NCI-H748 treated with DMSO at 0.1 percent for 48 hours (cell line): ENCODE measurements at regions not wholly inside any gene's neighbourhood (a gene's known extent, or its start where the extent isn't known, plus 50 kb on each side); places are given as distances from the start of the nearest gene placed in this dataset.

Experiments
- DNase-seq: peaks from one replicate; lab custom pipeline; 2025; lab: John Stamatoyannopoulos, UW

DNA sequence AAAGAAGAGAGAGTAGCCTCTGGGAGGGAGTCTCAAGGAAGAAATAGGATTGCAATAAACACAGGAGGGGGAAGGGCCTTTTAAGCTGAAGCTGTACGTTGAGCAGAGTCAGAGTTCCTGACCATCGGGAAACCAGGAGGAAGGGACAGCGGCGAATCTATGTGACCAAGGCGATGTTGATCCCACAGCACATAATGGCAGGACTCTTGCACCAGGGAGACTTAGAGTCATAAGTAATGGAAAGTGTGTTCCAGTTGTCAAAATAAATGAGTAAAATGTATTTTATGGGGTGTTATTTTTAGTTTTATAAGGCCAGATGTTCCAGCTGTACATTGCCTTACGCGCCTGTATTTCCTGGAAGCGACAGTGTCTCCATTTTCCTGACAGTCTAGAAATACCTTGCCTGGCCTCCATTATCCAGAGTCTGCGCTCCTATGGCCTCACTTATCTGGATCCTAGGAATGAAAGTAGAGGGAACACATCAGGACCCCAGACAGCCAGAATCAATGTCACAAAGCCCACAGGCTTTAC is 152.8 kb upstream of the COPS8 start:
- no peak for DNase-seq

DNA sequence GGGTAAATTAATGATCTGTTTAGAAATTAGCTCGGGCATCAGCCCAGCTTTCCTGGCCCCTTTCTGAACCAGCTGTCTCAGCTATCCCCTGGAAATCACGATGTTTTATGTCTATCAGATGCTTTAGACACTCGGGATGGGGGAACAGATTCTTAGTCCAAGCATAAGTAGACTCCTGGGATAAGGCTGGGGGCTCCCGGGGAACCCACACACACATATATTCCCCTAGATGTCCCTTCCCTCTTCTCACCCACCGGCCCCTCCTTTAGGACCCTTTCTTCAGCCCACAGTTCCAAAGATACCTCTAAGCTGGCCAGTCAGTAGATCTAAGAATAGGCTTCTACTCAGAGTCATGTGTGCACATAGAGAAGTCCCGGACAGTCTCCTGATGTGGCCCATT is 151.5 kb upstream of the COPS8 start:
- DNase-seq: no peak

DNA sequence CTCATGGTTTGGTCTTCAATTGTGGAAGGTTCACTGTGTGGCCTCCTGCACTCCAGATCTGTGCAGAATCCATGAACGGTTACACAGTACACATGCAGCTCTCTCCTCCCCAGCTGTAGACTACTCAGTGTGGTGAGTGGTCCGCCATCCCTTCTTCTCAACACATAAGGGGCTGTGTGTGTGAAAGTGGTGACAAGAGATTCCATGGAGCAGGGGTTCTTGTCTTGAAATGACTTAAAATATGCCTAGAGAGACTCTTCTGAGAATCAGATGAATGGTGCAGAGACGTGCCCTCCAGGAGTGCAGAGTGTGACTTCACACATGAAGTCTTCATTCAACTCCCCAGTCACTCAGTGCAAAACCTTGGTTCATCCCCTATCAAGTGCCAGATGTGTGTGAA is 151.0 kb upstream of the COPS8 start:
- DNase-seq: no peak

DNA sequence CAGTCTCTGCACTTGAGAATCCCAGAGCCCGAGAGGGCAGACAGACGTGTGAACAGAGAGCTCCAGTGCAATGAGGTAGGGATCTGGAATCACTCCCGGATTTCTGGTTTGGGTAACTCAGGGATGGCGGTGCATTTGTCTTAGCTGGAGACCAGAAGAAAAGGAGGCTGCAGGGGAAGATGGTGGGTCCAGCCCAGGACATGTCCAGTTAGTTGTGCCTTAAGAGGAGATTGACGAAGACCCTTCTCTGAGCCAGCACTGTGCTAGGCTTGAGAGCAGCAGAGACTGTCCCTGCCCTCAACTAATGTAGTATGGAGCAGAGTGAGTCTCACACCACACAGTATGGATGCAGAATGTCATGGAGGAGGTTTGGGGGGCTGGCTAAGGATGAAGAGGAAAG is 150.6 kb upstream of the COPS8 start:
- no peak for DNase-seq

DNA sequence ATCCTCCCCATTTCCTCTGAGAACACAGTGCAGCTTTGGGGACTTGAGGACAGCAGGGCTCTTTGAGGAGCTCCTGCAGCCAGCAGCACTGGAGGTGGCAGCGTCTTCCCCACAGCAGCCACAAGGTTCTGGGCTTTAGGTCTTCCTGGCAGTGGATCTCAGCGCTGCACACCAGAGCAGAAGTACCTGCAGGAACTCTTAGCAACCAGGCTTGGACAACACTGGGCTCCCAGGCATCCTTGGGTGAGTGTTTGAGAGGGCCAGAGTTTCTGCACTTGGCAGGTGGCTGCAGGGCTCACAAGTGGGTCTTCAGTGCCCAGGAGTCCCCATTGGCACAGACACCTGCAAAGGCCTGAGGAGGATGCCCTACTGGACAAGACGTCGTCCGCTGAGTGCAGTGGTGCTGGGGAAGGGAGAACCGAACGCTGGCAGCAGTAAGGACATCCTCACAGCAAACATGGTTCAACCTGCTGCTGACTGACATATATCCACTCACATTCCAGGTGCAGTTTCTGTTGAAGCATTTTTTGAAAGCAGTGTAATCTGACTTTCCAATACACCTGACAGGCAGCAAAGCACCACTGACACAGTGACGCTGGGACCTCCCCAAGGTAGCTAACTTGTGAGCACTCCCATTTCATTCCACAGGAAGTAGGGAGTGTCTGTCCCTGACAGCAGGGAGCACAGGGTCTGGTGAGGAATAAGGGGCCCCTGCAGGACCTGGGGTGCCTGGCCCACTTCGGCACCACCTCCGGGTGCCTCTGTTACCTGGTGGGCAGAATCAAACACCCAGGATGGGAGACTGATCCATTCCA is 149.9 kb upstream of the COPS8 start:
- DNase-seq: no peak

DNA sequence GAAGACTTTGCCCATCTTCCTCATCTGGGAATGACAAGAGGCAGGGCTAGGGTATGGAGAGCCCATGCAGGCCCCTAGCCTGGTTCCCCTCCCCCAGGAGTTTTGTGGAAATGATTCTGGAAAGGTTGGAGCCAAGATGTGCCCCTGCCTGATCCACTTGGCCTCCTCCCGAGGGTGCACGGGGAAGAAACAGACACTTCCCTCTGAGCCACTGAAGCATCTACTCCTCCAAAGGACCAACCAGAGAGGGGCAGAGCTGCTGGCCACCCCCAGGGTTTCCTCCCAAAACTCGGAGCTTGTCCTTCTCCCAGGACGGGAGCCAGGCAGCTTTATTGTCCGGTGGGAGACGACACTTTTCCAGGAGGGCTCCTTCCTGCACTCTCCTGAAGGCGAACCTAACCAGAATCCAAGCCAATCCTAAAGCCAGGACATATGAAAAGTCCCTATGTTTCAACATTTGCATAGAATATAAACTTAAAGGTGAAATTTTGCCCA is 149.2 kb upstream of the COPS8 start:
- DNase-seq: no peak

DNA sequence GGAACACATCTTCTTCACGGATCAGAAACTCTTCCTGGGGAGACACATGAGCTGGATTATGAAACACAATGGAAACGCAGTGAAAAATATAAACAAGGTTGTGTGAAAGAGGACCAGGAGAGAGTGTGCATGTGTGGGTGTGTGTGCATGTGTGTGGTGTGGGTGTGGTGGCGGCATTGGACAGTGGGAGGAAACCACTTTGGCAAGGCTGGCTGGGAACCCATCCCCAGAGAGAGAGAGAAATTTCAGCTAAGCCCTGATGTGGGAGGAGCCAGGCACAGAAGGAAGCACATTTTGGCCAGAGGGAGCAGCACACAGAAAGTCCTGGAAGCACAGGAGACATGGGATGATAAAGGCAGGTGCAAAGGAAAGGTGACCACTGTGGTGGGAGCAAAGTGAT is 147.6 kb upstream of the COPS8 start:
- no peak for DNase-seq

DNA sequence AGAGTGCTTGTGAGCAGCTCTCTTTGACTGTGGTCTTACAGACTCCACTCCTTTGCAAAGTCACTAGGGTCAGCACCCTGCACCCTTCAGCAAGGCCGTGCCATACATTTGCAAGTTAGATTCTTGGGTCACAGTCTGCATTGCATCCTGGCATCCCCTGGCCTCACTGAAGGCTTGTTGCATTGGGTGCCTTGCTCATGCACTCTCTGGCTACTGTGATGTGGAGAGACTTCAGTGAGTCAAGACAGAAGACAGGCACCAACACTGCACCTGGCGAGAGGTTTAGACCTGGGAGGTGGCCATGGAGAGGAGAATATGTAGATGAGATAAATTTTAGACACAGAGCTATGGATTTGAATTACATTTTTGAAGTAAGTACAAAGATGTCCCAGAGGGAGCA is 146.4 kb upstream of the COPS8 start:
- no peak for DNase-seq

DNA sequence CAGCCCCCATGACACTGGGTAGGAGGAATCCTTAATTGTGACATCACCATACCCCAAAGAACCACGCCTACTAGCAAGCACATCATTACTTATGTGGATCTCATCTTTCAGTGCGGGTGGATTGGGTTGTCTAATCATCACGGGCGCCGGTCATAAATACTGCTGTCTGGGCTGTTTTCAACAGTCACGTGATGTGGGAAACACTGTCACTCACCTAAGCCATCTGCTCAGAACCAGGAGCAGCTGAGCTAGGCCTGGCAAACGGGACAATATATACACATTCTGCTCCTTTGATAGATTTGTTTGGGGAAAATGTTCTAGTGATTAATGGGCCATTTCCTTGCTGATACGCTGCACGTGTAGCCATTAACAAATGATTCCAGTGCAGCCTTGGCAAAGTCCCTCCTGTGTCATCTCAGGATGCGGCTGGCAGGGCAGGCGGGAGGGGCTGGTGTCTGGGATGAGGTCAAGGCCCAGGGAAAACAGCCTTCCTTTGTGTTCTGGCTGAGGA is 145.9 kb upstream of the COPS8 start:
- DNase-seq: peak; percentile 78

DNA sequence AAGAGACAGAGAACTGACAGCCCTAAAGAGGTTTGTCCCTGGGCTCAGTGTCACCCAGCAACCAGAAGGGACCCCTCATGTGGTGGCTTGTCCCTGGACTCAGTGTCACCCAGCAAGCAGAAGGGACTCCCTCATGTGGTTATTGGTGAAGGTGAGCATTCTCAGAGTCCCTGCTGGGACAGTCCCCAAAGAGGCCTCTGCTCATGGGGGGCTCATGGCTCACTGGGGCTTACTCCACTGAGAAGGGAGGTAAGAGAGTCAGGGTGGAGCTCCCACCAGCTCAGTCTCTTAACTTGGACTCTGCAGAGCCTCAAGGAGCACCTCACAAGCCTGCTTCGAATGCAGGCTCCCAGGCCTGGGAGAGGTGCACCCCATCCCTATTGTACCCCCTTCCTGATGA is 145.2 kb upstream of the COPS8 start:
- no peak for DNase-seq

DNA sequence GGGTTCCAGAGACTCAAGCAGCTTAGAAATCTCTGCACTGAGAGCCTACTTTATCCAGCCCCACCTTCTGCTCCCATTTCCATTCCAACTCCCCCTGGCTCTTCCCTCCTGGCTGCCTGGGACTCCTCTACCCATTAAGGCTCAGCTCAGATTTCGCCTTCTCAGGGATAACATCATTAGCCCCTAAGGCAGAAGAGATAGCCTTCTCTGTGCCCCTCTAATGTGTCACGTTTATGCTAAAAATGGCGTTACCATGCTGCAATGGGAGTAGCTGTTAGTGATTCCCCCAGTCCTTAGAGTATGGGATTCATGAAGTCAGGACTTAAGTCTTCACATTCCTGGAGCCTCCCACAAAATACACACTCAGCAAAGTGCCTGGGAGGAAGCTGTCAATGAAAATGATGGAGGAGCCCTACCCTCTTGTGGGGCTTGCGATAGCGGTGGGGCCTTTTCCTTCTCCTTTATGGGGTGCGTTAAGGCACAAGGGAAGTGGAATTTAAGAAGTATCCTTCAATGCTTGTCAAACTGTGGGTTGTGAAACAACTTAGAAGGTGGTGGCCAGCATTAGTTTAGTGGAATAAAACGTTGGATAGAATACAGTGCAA is 144.7 kb upstream of the COPS8 start:
- DNase-seq: no peak

DNA sequence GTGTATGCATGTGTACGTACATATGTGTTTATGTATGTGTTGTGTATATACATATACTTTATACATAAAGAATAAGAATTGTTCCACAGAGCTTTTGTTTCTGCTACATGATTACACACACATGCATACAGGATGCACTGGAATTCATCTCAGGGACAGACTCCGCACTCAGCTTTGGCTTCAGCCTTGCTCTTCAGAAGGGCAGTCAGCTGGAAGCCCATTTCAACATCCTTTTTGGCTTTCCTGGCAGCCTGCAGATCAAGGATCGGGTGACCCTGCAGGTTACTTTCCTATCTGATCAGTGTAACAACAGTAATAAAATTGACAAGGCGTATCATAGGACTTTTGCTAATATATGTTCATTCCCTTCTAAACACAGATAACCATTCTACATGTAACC is 144.1 kb upstream of the COPS8 start:
- DNase-seq: no peak

DNA sequence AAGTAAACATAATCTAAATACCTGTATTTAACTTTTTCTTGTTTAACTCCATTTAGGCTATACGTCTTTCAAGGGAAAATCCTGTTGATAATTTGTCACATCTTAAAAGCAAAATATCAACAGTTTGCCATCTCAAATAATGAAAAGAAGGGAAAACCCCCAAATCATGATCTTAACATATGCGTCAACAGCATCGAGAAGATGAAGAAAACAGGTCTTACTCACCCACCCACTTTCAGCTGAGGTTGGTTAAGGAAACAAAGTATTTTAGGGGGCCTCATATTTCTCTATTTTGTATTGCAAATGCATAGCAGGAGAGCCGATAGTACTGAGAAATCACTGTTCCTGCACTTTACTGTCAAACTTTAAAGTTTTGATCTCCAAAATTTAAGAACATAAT is 143.1 kb upstream of the COPS8 start:
- no peak for DNase-seq

DNA sequence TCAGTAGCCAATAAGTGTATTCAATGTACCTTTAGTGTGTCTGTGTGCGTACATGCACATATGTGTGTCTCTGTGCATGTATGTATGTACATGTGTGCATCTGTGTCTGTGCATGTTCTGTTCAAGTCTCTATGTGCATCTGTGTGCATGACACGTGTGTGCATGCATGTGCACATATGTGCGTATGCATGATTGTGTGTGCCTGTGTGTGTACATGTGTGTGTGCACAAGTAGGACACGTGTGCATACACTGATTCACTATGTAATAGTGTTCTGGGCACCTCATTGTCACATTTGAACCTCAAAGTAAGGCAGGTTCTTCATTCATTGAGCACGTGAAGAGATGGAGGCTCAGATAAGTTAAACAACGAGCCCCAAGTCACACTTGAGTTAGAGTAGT is 142.6 kb upstream of the COPS8 start:
- DNase-seq: no peak

DNA sequence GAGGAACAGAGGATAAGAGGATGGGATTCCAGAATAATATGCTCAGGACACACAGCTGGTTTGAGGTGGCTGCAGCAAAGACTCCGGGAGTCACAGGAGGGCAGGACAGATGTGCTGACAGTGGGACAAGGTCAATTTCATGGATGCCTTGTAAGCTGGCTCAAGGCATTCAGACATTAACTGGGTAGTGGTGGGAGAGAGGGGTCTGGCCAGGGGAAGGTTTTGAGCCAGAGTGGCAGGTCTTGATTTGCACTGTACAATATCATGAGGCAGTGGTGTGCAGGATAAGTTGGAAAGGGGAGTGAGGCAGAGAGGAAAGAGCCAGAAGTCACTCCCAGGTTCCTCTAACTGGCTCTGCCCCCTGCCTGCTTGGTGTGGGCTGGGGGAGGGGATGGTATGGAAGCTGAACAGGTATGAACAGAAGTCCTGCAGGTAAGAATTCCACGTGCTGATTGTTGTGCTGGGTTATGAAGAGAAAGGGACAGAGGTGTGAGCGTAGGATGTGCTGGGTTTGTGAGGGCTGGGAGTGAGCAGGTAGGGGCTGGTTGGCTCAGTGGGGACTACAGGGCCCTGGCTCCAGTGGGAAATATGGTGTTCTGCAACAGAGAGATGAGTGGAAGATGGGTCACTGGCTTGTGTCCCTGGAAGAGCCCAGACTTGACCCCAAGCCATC is 141.7 kb upstream of the COPS8 start:
- no peak for DNase-seq

DNA sequence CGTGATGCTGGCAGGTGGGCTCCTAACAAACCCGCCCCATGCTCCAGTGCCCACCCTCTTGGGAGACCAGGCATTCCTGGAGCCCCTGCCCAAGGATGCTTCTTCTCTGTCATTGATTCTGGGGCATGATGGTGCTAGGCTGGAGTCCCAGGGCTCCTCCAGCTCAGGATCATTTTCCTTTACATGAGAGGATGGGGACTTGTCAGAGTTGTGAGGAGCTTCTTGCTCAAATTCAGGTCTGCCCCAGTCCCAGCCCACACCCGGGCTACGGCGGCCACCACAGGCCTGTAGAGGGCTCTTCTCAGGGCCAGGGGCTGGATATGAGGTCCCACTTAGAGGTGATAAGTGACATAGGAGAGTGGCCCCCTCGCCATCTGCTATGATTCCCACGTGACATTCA is 141.1 kb upstream of the COPS8 start:
- no peak for DNase-seq

DNA sequence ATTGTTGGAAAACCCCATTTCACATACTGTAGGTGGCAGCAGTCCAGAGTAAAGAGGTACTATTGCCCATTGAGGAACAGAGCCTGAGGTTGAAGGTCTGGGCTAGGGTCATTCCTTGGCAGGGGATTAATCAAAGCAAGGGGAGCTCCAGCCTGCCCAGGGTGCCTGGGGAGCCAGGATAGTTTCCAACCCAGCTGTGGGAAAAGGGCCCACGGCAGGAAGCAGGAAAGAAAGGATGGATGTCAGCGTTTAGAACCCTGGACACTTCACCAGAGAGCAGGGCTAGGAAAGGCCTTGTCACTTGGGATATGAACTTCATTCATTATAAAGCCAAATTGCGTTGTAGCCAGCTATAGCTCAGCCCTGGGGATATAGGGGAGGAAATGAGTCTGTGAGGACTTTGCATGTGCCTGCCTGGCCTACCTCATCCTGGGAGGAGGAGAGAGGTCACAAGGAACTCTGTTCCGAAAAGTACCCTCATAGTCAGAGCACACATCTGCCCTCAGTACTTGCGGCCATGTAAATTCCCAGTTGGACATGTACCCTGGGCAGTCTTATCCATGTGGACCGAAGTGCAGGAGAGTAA is 140.2 kb upstream of the COPS8 start:
- DNase-seq: no peak

DNA sequence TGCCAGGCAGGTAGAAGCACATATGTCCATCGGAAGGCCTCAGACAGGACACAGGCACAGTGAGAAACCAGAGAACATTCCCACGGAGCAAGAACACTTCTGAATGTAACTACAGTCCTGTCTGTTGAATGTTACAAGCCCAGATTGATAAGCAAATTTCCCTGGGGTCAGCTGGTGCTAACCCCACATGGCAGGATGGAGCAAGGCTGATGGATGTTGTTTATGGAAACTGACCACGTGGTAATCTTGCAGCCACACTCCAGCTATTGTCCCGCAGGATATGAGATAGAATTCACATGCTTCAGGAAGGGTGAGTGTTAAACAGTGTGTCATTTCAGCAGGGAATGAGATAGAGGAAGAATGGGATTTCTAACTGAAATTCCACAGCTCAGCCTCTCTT is 138.8 kb upstream of the COPS8 start:
- DNase-seq: no peak

DNA sequence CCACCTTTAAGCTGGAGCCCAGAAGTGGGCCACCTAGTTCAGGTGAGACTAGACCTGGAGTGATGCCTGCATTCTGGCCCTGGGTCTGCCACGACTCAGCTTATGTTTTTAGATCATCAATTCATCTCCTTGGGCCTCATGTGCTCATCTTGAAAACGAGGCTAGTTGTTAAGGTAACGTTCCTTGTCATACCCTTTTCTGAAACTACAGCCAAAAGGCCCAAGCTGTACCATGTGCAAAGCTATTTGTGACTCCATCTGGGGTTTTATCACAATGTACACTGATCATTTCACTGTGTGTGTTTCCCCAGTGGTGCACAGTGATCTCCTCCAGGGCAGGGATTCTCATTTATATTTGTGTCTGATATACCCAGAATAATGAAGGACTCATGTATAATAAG is 138.4 kb upstream of the COPS8 start:
- DNase-seq: no peak

DNA sequence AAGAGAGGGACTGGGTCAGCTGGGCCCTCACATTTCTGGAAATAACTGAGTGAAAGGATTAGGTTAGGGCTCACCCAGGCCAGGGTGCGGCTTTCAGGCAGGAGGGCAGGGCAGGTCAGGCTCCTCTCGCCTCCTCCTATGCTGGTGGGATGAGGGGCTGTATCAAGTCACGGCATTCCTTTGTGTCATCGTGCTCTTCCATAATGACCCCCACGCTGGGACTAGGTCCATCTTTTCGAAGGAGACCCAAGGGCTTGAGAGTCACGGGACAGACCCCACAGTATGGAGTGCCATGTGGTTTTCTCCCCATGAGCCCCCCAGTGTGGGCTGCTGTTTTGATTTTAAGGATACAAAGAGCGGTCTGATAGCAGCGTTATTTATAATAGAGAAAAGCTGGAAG is 137.8 kb upstream of the COPS8 start:
- DNase-seq: no peak

DNA sequence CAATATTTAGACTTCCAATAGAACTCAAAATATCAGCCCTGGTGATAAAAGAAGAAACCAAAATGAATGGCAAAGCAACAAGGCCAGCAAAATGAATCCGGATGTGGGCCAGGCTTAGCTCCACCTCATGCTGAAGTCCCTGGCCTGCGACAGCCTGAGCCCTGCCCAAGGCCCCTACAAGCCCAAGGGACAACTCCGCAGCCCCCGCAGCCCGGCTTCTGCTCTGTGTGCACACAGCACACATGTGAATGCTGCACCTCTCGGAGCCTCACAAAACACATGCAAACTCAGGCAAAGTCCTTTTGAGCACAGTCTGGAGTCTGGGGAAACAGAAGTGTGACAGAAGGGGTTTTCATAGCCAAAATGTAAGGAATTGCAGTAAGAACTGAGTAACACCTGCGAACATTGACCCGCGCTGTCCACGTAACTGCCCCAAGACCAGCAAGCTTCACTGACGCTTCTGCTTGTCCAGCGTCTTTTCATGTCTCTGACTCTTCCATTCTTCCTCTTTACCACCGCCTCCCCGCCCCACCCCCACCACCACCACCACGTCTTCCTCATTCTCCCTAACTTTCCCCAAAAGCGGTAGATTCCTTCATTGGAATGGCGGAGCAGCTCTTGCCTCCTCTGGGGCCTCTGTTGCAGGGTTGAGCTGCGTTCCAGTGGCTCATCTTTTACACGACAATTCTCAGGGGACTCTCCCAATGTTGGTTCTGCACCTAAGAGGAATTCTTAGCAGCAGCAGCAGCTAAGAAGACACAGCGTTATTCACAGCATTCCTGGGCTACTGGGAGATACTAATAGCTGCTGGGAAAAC is 136.4 kb upstream of the COPS8 start:
- no peak for DNase-seq
